Stimulated activated naive CD4-positive, alpha-beta T cell treated with Interleukin-2 at 50 U/mL for 16 hours (primary cell): ENCODE measurements at regions not wholly inside any gene's neighbourhood (a gene's known extent, or its start where the extent isn't known, plus 50 kb on each side); places are given as distances from the start of the nearest gene placed in this dataset.

ENCODE experiments used
- DNase-seq: peaks from one replicate; lab custom pipeline; 2025; lab: John Stamatoyannopoulos, UW

GRCh38 chr10:43781480-43782361, 133.0 kb upstream of the ZNF32 start:
- DNase-seq = peak; percentile 14

GRCh38 chr10:43778571-43778970, 129.9 kb upstream of the ZNF32 start:
- no peak for DNase-seq

- DNase-seq = no peak
These were observed 126.7 kb upstream of the ZNF32 start for GRCh38 chr10:43775384-43775783.

GRCh38 chr10:43774234-43774769, 125.6 kb upstream of the ZNF32 start:
- no peak for DNase-seq

GRCh38 chr10:43773736-43774135, 125.1 kb upstream of the ZNF32 start:
- DNase-seq = no peak

GRCh38 chr10:43772171-43772570, 123.5 kb upstream of the ZNF32 start:
- DNase-seq = no peak

- DNase-seq = no peak
These were observed 123.0 kb upstream of the ZNF32 start for GRCh38 chr10:43771675-43772074.

- no peak for DNase-seq
These were observed 116.8 kb upstream of the ZNF32 start for GRCh38 chr10:43765516-43765915.

- DNase-seq = no peak
These were observed 115.2 kb upstream of the ZNF32 start for GRCh38 chr10:43763846-43764245.

- no peak for DNase-seq
These were observed 111.8 kb upstream of the ZNF32 start for GRCh38 chr10:43760514-43760913.

- DNase-seq = no peak
These were observed 110.5 kb upstream of the ZNF32 start for GRCh38 chr10:43759216-43759615.

- DNase-seq = no peak
These were observed 107.7 kb upstream of the ZNF32 start for GRCh38 chr10:43756341-43756740.

- DNase-seq = no peak
These were observed 106.0 kb upstream of the ZNF32 start for GRCh38 chr10:43754569-43755260.

- no peak for DNase-seq
These were observed 104.8 kb upstream of the ZNF32 start for GRCh38 chr10:43753397-43754061.

GRCh38 chr10:43752682-43753081, 104.0 kb upstream of the ZNF32 start:
- DNase-seq = no peak

GRCh38 chr10:43751646-43752045, 103.0 kb upstream of the ZNF32 start:
- no peak for DNase-seq

- no peak for DNase-seq
These were observed 101.4 kb upstream of the ZNF32 start for GRCh38 chr10:43749940-43750552.

GRCh38 chr10:43749145-43749576, 100.5 kb upstream of the ZNF32 start:
- no peak for DNase-seq

- no peak for DNase-seq
These were observed 99.9 kb upstream of the ZNF32 start for GRCh38 chr10:43748560-43748959.

GRCh38 chr10:43746906-43747305, 98.2 kb upstream of the ZNF32 start:
- no peak for DNase-seq

- DNase-seq = no peak
These were observed 90.5 kb upstream of the ZNF32 start for GRCh38 chr10:43739161-43739560.

- DNase-seq = no peak
These were observed 88.3 kb upstream of the ZNF32 start for GRCh38 chr10:43737003-43737402.
